ENCODE measurements at regions not wholly inside any gene's neighbourhood (a gene's known extent, or its start where the extent isn't known, plus 50 kb on each side); places are given as distances from the start of the nearest gene placed in this dataset.

GRCh38 chr12:84656705-84657104, 255.9 kb downstream of the SLC6A15 start:
- TF ChIP-seq CTCF (IDR thresholded peaks at IDR 0.05) (no peak), POLR2A (IDR thresholded peaks at IDR 0.05; ENCODE audit: low read length) (no peak), KDM5A (IDR thresholded peaks at IDR 0.05) (no peak), NPAS2 (CRISPR knock-in tag; IDR thresholded peaks at IDR 0.05; ENCODE audit: borderline replicate concordance) (no peak)

All from A549 (cell line).